NT2/D1 (cell line): ENCODE measurements at regions not wholly inside any gene's neighbourhood (a gene's known extent, or its start where the extent isn't known, plus 50 kb on each side); places are given as distances from the start of the nearest gene placed in this dataset.

Experiments
- DNase-seq: peaks from one replicate; pipeline ENCODE4 v3.0.0-alpha.2; 2011; ENCODE audit warnings: low read depth, low spot score
- H3K27me3 ChIP-seq: 2 replicates; pipeline ENCODE4 v1.6.0; 2011; ENCODE audit warnings: mild to moderate bottlenecking; ENCODE audit not compliant: insufficient read length, insufficient read depth
- H3K36me3 ChIP-seq: 2 replicates; pipeline ENCODE4 v1.6.1; 2011; ENCODE audit warnings: mild to moderate bottlenecking, low read length, mixed read lengths; ENCODE audit not compliant: insufficient read depth, insufficient read length
- H3K4me1 ChIP-seq: 2 replicates; pipeline ENCODE4 v1.5.1; 2011; ENCODE audit not compliant: insufficient read depth, insufficient read length
- H3K4me3 ChIP-seq: 2 replicates; pipeline ENCODE4 v1.5.1; 2011; ENCODE audit warnings: low read depth; ENCODE audit not compliant: insufficient read length
- H3K9ac ChIP-seq: 2 replicates; pipeline ENCODE4 v1.6.0; 2011; ENCODE audit warnings: low read depth; ENCODE audit not compliant: insufficient read length
- H3K9me3 ChIP-seq: 2 replicates; pipeline ENCODE4 v1.5.1; 2011; ENCODE audit warnings: mild to moderate bottlenecking, low read length; ENCODE audit not compliant: insufficient read depth
- SUZ12 ChIP-seq: IDR thresholded peaks from 2 replicates; pipeline ENCODE4 v1.6.1; 2011; ENCODE audit not compliant: insufficient read length, insufficient read depth; ENCODE audit errors: extremely low read depth
- YY1 ChIP-seq: IDR thresholded peaks from 2 replicates; pipeline ENCODE4 v1.6.1; 2011; ENCODE audit not compliant: insufficient read length, insufficient read depth
- ZNF274 ChIP-seq: IDR thresholded peaks from 2 replicates; pipeline ENCODE4 v1.6.1; 2011; ENCODE audit warnings: mild to moderate bottlenecking, low read depth, low read length

GRCh38 chr22:22068657-22069056, 86.1 kb upstream of the TOP3B start:
- Histone ChIP-seq H3K27me3 (peaks cover 95% of the 10 kb centered on the region), H3K4me1 (no peaks in the 10 kb centered on the region)
- TF ChIP-seq ZNF274 (no peak), YY1 (no peak), SUZ12 (no peak)

GRCh38 chr22:22068025-22068424, 85.4 kb upstream of the TOP3B start:
- no peaks in the 10 kb centered on the region for H3K9me3 ChIP-seq
- no peak for DNase-seq
- peaks cover 95% of the 10 kb centered on the region for H3K27me3 ChIP-seq
- no peaks in the 10 kb centered on the region for H3K36me3 ChIP-seq
- no peak overlapping the region for H3K4me3 ChIP-seq
- no peaks in the 10 kb centered on the region for H3K4me1 ChIP-seq
- TF ChIP-seq YY1 (no peak), SUZ12 (no peak)
- H3K9ac ChIP-seq: no peak overlapping the region

More at GRCh38 chr22:22068657-22069056, 86.1 kb upstream of the TOP3B start:
- Histone ChIP-seq H3K9me3 (no peaks in the 10 kb centered on the region), H3K9ac (no peak overlapping the region), H3K4me3 (no peak overlapping the region), H3K36me3 (no peaks in the 10 kb centered on the region)
- no peak for DNase-seq

GRCh38 chr22:22067192-22067591, 84.6 kb upstream of the TOP3B start:
- H3K27me3 ChIP-seq: peaks cover 94% of the 10 kb centered on the region
- TF ChIP-seq YY1: no peak
- no peak for TF ChIP-seq SUZ12
- TF ChIP-seq ZNF274: no peak
- no peak overlapping the region for H3K9ac ChIP-seq
- DNase-seq: no peak
- H3K9me3 ChIP-seq: no peaks in the 10 kb centered on the region
- no peaks in the 10 kb centered on the region for H3K4me1 ChIP-seq
- H3K4me3 ChIP-seq: no peak overlapping the region
- H3K36me3 ChIP-seq: no peaks in the 10 kb centered on the region

- Histone ChIP-seq H3K4me1 (no peaks in the 10 kb centered on the region), H3K27me3 (peaks cover 91% of the 10 kb centered on the region), H3K4me3 (no peak overlapping the region), H3K9me3 (no peaks in the 10 kb centered on the region), H3K9ac (no peak overlapping the region), H3K36me3 (no peaks in the 10 kb centered on the region)
- no peak for TF ChIP-seq ZNF274
- TF ChIP-seq YY1: no peak
- TF ChIP-seq SUZ12: no peak
- no peak for DNase-seq
These were observed 82.0 kb upstream of the TOP3B start for GRCh38 chr22:22064580-22064979.

GRCh38 chr22:22062306-22062793, 79.8 kb upstream of the TOP3B start:
- H3K9me3 ChIP-seq: no peaks in the 10 kb centered on the region
- H3K27me3 ChIP-seq: peaks cover 91% of the 10 kb centered on the region
- DNase-seq: no peak
- H3K36me3 ChIP-seq: no peaks in the 10 kb centered on the region
- no peaks in the 10 kb centered on the region for H3K4me1 ChIP-seq
- no peak overlapping the region for H3K9ac ChIP-seq
- no peak overlapping the region for H3K4me3 ChIP-seq
- no peak for TF ChIP-seq SUZ12
- no peak for TF ChIP-seq YY1
- TF ChIP-seq ZNF274: no peak

GRCh38 chr22:22061085-22062077, 78.8 kb upstream of the TOP3B start:
- H3K27me3 ChIP-seq: peaks cover 87% of the 10 kb centered on the region
- H3K9ac ChIP-seq: no peak overlapping the region
- H3K4me3 ChIP-seq: no peak overlapping the region
- no peaks in the 10 kb centered on the region for H3K4me1 ChIP-seq
- no peaks in the 10 kb centered on the region for H3K36me3 ChIP-seq
- no peaks in the 10 kb centered on the region for H3K9me3 ChIP-seq
- TF ChIP-seq ZNF274 (no peak), YY1 (no peak), SUZ12 (no peak)
- no peak for DNase-seq

- H3K27me3 ChIP-seq: peaks cover 79% of the 10 kb centered on the region
These were observed 77.9 kb upstream of the TOP3B start for GRCh38 chr22:22060200-22061084.

More at GRCh38 chr22:22060200-22061084, 77.9 kb upstream of the TOP3B start:
- peak; percentile 36 for DNase-seq
- TF ChIP-seq YY1: no peak
- H3K36me3 ChIP-seq: no peaks in the 10 kb centered on the region
- H3K9me3 ChIP-seq: no peaks in the 10 kb centered on the region
- H3K4me3 ChIP-seq: no peak overlapping the region
- H3K4me1 ChIP-seq: no peaks in the 10 kb centered on the region
- H3K9ac ChIP-seq: no peak overlapping the region
